EH (cell line): ENCODE measurements at regions not wholly inside any gene's neighbourhood (a gene's known extent, or its start where the extent isn't known, plus 50 kb on each side); places are given as distances from the start of the nearest gene placed in this dataset.
"Not testable (repeated sequence)": the region's sequence is repeated elsewhere in the genome, so short reads cannot be mapped to it uniquely, and the experiment has no call there.

Source experiments
- DNase-seq: peaks from one replicate; pipeline ENCODE4 v3.0.0-alpha.2; 2015; ENCODE audit warnings: low read depth

DNA sequence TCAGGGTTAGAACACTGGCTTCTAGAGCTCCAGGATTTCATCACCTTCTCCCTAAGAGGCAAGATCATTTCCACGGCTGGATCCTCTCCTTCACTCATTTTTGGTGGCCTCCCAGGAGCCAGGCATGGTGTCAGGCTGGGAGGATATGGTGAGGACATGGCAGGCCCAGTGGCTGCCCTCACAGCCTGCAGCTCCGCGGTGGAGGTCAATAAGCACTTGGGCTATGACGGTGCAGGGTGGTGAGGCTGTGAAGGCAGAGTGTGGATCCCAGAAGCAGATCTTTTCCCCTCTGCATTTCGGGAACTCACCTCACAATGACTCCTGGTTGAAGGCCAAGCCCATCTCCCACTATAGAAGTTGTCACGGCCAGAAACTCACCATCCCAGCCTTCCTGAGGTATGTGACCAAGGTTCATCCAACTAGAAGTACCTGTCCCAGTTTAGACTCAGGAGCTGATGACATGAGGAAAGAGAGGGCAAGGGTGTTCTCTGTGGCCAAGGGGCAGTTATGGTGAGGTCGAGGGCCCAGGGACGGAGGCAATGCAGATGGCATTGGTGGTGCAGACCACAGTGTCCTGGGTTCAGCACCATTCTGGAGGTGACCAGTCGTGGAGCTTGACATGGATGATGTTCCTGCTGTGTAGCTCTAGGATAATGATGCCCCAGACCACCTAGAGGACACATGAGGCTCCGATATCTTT lies 100.1 kb upstream of the SMAD3 start:
- DNase-seq: no peak

GRCh38 chr15:66966256-66966655 lies 99.1 kb upstream of the SMAD3 start:
- DNase-seq: no peak

DNA sequence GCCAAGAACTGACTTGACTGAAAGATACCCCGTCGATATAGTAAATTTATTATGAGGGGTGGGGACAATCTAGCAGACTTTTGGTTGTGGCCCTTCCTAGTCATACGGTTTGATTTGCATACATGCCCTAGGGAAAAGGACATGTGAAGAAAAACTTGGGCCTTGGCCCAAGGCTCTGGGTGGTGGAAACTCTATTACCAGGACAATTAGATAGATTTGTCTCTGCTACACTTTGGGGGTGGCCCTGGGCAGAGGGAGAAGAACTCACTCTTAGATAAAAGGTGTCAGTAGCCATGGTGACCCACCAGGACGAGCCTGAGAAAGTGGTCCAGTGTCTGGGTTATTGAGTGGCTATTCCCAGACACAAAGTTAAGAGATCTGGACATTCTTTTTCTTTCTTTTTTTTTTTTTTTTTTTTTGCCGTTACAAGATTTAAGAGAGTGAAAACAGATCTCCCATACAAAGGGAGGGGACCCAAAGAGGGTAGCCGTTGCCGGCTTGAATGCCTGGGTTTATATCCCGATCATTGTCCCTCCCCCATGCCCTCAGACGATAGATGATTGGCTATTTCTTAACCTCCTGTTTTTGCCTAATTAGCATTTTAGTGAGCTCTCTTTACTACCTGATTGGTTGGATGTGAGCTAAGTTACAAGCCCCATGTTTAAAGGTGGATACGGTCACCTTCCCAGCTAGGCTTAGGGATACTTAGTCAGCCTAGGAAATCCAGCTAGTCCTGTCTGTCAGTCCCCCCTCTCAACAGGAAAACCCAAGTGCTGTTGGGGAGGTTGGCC lies 96.4 kb upstream of the SMAD3 start:
- no peak for DNase-seq

DNA sequence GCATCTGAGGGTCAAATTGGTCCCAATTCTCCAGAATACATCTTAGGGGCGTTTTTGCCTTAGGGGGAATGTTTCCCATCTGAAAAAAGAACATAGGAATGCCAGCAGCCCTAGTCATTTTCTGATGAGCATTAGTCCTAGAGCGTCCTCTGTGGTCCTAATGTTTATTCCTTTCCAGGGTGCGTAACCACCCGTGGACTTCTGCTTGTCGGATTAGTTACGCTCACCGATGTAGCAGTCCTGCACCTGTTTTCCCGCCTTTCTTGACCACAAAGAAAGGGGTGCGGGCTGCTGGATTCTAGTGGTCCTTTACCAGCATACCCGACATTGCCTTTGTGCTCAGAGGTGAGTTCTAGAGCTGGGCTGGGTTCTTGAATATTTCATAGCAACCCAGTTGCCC lies 91.3 kb upstream of the SMAD3 start:
- not testable (repeated sequence) for DNase-seq

DNA sequence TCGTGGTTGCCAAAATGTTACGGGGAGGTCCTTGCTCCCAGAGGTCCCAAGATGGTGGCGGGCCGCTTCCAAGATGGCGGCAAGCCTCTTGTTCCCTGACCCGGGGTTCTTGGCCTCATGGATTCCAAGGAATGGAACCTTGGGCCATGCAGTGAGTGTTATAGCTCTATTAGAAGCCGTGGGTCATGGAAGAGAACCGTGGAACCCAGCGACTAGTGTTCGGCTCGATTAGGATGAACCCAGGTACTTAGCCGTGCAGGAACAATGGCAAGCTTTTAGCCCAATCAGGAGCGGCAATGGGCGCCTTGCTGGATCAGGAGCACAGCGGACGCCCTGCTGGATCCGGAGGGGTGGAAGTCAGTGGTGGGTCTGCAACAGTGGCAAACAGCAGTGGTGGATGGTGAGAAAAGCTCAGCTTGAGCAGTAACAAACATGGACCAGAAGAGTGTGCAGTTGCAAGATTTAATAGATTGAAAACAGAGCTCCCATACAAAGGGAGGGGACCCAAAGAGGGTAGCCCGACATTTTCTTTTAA lies 89.2 kb upstream of the SMAD3 start:
- DNase-seq: not testable (repeated sequence)

- DNase-seq: peak; percentile 19
Observed at GRCh38 chr15:66980326-66980725, 85.1 kb upstream of the SMAD3 start.

DNA sequence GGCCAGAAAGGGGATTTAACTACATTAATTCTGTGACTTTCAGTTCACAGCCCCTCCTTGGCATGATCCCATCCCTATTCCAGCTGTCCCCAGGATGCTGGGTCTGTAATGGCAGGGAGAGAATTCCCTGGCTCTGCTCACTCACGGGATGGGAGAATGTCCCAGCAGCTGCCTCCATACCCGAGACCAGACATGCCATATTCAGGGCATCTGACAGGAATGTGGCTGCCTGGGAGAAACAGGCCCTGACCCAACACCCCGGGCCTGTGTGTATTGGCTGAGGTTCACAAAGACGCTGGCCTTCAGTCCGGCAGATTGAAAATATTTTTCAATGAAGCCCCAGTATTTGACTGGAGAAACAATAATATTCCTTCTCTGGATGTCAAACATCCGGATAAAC lies 83.6 kb upstream of the SMAD3 start:
- DNase-seq: no peak

DNA sequence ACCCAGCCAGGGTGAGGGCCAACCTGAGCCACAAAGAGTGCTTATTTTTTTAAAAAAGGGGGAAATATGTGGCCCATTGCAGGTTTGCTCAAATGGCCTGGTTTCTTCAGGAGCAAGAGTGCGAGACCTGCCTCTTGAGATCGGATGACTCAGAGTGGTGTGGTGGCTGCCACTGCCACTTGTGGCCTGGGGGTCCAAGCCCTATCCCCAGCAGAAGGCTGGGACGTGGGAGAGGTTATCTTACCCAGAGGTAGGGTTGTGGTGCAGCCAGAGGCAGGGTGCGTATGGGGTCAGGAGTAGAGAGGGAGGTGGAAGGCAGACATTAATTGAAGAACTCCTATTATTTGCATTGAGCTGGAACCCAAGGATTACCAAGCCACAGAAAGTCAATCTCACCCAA lies 83.2 kb upstream of the SMAD3 start:
- DNase-seq: no peak

GRCh38 chr15:66982816-66983215 lies 82.6 kb upstream of the SMAD3 start:
- DNase-seq: no peak

DNA sequence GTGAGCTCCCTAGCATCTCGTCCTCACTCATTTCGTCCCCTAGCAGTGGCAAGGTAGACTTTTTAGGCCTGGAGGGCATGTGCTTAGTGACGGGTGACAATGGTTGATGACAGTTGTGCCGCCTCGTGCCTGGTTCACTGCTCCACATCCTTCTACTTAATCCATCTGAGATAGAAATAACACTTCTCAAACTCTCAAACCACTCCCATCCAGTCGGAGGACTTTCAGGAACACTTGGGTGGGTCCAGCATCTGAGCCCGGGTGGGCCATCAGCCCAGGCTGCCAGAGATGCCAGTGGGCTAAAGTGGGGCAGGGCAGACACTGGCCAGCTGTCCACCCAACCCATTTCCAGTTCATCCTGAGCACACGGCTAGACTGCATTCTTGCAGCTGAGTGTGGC lies 79.7 kb upstream of the SMAD3 start:
- DNase-seq: no peak

GRCh38 chr15:66986951-66987350 lies 78.5 kb upstream of the SMAD3 start:
- DNase-seq: no peak

- DNase-seq: no peak
Observed at GRCh38 chr15:66993090-66993489, 72.3 kb upstream of the SMAD3 start.

DNA sequence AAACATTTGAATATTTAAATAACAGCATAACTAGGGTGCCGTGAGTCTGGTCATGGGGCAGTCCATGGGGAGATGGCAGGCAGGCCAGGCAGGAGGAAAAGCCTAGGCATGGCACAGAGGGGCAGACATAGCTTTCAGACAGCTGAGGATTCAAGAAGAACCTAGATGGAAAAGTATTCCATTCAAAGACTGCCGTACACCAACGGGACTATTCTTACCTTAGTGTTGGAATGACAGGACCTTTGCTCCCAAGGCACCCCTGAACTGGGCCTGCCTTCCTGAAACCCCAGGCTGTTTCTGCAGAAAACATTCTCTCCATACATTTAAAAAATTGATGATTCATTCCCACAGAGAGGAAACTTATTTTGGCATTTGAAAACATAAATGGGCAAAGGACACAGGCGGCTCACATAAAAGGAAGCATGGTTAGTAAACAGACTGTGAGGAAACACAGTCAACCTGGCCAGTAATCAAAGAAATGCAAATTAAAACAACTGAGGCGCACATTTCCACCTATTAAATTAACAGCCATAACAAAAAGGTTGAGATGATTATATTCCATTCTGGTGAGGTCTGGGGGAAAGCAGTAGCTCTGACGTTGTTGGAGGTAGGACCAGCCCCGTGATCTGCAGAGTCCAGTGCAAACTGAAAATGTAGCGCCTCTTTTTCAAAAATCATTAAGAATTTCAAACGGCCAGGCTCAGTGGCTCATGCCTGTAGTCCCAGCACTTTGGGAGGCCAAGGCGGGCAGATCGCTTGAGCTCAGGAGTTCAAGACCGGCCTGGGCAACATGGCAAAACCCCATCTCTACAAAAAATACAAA lies 71.3 kb upstream of the SMAD3 start:
- DNase-seq: no peak

DNA sequence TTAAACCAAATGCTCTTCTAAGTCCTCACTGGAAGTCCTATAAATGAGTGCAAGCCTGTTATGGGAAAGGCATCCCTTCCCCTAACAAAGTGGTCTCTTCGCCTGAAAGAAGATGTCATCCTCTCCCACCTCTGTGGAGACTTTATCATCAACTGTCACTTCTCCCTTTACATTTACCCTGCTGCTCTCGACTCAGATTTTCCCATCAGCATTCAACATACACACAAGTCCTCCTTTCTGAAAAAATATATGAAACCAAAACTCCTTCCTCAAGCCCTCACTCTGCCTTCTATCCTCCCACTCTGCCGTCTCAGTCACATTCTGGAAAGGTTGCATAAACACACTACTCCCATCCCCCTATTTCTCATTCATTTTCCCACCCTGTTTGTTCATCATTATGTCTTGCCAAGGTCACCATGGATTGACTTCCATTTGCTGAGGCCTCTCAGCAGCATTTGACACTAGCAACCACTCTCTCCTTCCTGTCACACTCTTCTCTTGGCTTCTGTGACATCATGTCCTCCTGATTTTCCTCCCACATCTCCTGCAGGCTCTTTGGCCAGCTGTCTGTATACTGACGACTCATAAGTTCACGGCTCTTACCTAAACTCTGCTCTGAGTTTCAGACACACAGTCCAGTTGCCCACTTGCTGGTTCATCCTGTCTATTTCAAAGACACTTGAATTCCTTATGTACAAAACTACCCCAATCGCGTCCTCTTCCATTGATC lies 70.3 kb upstream of the SMAD3 start:
- DNase-seq: peak; percentile 74

DNA sequence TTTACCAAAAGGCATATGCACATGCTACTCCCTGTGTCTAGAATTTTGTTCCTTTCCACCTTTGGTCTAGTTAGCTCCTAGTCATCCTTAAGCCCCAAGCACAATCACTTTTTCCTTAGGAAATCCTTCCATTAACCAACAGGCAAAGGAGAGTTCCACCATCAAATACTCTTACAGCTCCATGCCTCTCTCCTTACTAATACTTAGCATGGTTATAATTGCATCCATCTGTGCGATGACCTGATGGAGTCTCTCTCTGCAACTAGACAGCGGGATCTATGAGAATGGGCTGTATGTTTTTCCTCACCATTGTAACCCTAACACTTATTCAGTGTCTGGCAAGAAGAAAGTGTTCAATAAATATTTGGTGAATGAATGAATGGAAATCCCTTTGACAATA lies 69.3 kb upstream of the SMAD3 start:
- peak; percentile 59 for DNase-seq

- DNase-seq: peak; percentile 93
Observed at GRCh38 chr15:66997212-66997611, 68.2 kb upstream of the SMAD3 start.

DNA sequence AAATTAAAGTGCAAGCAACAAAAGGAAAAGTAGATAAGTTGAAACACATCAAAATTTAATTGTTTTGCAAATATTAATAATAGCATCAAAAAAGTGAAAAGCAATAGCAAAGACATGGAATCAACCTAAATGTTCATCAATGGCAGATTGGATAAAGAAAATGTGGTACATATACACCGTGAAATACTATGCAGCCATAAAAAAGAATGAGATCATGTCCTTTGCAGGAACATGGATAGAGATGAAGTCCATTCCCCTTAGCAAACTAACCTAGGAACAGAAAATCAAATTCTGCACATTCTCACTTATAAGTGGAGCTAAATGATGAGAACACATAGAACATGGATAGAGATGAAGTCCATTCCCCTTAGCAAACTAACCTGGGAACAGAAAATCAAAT lies 67.2 kb upstream of the SMAD3 start:
- not testable (repeated sequence) for DNase-seq

GRCh38 chr15:66999046-66999968 lies 66.1 kb upstream of the SMAD3 start:
- no peak for DNase-seq

GRCh38 chr15:67000896-67001295 lies 64.5 kb upstream of the SMAD3 start:
- DNase-seq: no peak

- no peak for DNase-seq
Observed at GRCh38 chr15:67002368-67002767, 63.0 kb upstream of the SMAD3 start.

- peak; percentile 72 for DNase-seq
Observed at GRCh38 chr15:67003586-67003985, 61.8 kb upstream of the SMAD3 start.
